ENCODE measurements at regions not wholly inside any gene's neighbourhood (a gene's known extent, or its start where the extent isn't known, plus 50 kb on each side); places are given as distances from the start of the nearest gene placed in this dataset.
A peak's percentile ranks its signal among the peaks of the same experiment; 100 is the strongest.

DNA sequence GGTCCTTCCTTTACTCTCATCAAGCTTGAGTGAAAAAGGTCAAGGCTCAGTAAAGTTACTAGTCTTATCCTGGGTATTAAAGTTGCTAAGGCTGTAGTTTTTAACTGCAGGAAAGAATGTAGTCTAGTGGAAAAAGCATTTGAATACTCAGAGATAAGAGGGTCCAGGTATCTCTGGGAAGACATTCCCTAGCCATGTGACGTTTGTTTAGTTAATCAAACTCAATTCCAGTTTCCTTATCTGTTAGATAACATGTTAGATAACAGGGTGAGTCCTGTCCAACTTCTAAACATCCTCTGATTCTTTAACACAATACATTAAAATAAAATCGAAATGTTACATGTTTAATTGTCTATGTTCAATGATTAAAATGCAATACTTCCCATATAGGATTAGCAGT lies 720.7 kb upstream of the LMO3 start:
- no peak overlapping the region for H3K27ac Mint-ChIP-seq

DNA sequence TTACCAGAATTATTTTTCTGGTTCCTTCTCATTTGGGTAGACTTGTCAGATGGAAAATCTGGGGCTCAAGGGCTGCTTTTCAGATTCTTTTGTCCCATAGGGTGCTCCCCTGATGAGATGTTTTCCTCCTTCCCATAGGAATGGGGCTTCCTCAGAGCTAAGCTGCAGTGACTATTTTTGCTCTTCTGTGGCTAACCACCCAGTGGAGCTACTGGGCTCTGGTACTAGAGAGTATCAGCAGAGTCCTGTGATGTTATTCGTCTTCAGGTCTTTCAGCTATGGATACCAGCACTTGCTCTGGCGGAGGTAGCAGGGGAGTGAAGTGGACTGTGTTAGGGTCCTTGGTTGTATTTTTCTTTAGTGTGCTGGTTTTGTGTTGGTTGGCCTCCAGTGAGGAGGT lies 716.1 kb upstream of the LMO3 start:
- no peak overlapping the region for H3K27ac Mint-ChIP-seq
- H3K4me3 Mint-ChIP-seq = no peak overlapping the region
- peaks cover 9% of the 10 kb centered on the region for H3K36me3 Mint-ChIP-seq
- ATAC-seq (peak; percentile 88), DNase-seq (ENCODE audit: low spot score) (no peak)
- peaks cover 37% of the 10 kb centered on the region for H3K9me3 Mint-ChIP-seq
- TF ChIP-seq ZNF121 (CRISPR knock-in tag; IDR thresholded peaks at IDR 0.05) (no peak), ZNF232 (CRISPR knock-in tag; IDR thresholded peaks at IDR 0.05) (no peak), GABPB1 (CRISPR knock-in tag; IDR thresholded peaks at IDR 0.05) (no peak), JAZF1 (CRISPR knock-in tag; IDR thresholded peaks at IDR 0.05) (no peak), ESRRA (CRISPR knock-in tag; IDR thresholded peaks at IDR 0.05; ENCODE audit: borderline replicate concordance) (no peak), PRRX2 (CRISPR knock-in tag; IDR thresholded peaks at IDR 0.05) (no peak), ZNF281 (CRISPR knock-in tag; IDR thresholded peaks at IDR 0.05) (no peak), TEAD1 (CRISPR knock-in tag; IDR thresholded peaks at IDR 0.05) (no peak), TEAD4 (CRISPR knock-in tag; IDR thresholded peaks at IDR 0.05) (no peak), SOX15 (CRISPR knock-in tag; IDR thresholded peaks at IDR 0.05) (no peak), ZNF219 (CRISPR knock-in tag; IDR thresholded peaks at IDR 0.05; ENCODE audit: borderline replicate concordance) (no peak), ARID4B (CRISPR knock-in tag; IDR thresholded peaks at IDR 0.05; ENCODE audit: borderline replicate concordance) (no peak), FOXJ3 (CRISPR knock-in tag; IDR thresholded peaks at IDR 0.05; ENCODE audit: borderline replicate concordance) (no peak)
- TF ChIP-seq, protein P1, sequence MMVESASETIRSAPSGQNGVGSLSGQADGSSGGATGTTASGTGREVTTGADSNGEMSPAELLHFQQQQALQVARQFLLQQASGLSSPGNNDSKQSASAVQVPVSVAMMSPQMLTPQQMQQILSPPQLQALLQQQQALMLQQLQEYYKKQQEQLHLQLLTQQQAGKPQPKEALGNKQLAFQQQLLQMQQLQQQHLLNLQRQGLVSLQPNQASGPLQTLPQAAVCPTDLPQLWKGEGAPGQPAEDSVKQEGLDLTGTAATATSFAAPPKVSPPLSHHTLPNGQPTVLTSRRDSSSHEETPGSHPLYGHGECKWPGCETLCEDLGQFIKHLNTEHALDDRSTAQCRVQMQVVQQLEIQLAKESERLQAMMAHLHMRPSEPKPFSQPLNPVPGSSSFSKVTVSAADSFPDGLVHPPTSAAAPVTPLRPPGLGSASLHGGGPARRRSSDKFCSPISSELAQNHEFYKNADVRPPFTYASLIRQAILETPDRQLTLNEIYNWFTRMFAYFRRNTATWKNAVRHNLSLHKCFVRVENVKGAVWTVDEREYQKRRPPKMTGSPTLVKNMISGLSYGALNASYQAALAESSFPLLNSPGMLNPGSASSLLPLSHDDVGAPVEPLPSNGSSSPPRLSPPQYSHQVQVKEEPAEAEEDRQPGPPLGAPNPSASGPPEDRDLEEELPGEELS (CRISPR knock-in tag; IDR thresholded peaks at IDR 0.05) = no peak
- TF ChIP-seq, protein P2, sequence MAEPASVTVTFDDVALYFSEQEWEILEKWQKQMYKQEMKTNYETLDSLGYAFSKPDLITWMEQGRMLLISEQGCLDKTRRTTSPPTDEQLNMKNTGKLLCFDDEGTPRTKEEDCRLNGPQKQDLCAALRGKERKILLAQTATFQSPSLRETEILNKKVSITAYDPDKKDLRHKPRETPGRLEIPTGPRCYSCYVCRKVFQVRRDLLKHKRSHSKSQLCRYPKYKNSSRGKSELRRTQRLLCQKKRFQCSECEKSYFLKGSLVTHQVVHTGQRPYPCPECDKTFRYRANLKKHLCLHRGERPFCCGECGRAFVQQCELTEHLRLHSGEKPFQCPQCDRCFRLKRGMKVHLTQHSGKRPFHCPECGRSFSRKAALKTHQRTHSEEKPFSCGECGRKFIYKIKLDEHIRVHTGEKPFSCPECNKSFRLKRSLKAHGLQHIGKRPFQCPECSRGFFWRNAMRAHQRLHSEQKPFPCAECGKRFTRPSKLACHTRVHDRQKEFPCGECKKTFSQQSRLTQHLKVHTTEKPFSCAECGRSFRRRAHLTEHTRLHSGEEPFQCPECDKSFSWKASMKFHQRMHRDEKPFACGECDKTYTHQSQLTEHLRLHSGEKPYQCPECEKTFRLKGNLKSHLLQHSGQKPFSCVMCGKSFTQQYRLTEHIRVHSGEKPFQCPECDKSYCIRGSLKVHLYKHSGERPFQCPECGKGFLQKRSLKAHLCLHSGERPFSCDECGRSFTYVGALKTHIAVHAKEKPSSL (CRISPR knock-in tag; conservative IDR thresholded peaks at IDR 0.05) = no peak
- TF ChIP-seq, protein P3, sequence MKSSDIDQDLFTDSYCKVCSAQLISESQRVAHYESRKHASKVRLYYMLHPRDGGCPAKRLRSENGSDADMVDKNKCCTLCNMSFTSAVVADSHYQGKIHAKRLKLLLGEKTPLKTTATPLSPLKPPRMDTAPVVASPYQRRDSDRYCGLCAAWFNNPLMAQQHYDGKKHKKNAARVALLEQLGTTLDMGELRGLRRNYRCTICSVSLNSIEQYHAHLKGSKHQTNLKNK (CRISPR knock-in tag; IDR thresholded peaks at IDR 0.05) = no peak
- TF ChIP-seq, protein P4, sequence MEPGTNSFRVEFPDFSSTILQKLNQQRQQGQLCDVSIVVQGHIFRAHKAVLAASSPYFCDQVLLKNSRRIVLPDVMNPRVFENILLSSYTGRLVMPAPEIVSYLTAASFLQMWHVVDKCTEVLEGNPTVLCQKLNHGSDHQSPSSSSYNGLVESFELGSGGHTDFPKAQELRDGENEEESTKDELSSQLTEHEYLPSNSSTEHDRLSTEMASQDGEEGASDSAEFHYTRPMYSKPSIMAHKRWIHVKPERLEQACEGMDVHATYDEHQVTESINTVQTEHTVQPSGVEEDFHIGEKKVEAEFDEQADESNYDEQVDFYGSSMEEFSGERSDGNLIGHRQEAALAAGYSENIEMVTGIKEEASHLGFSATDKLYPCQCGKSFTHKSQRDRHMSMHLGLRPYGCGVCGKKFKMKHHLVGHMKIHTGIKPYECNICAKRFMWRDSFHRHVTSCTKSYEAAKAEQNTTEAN (CRISPR knock-in tag; IDR thresholded peaks at IDR 0.05) = no peak
- H3K4me1 Mint-ChIP-seq = peaks cover 4% of the 10 kb centered on the region; the same call in 1 of the 2 replicates
- ChIA-PET POLR2A (no interaction called here), CTCF (no interaction called here)
- H3K27me3 Mint-ChIP-seq (ENCODE audit: low read depth) = no peaks in the 10 kb centered on the region

More for the DNA sequence above, 720.7 kb upstream of the LMO3 start:
- Mint-ChIP-seq H3K27me3 (ENCODE audit: low read depth) (no peaks in the 10 kb centered on the region), H3K4me1 (peaks cover 4% of the 10 kb centered on the region; the same call in 1 of the 2 replicates), H3K9me3 (no peaks in the 10 kb centered on the region; the same call in 1 of the 2 replicates), H3K36me3 (no peaks in the 10 kb centered on the region), H3K4me3 (no peak overlapping the region)
- TF ChIP-seq FOXJ3 (CRISPR knock-in tag; IDR thresholded peaks at IDR 0.05; ENCODE audit: borderline replicate concordance) (no peak), JAZF1 (CRISPR knock-in tag; IDR thresholded peaks at IDR 0.05) (no peak), OVOL2 (CRISPR knock-in tag; IDR thresholded peaks at IDR 0.05; ENCODE audit: borderline replicate concordance) (no peak)
- no peak for ATAC-seq
- POLR2A ChIA-PET = no interaction called here
- CTCF ChIA-PET = no interaction called here
- no peak for DNase-seq (ENCODE audit: low spot score)
